NCI-H146 treated with DMSO at 0.1 percent for 48 hours (cell line): ENCODE measurements at regions not wholly inside any gene's neighbourhood (a gene's known extent, or its start where the extent isn't known, plus 50 kb on each side); places are given as distances from the start of the nearest gene placed in this dataset.

Source experiments
- DNase-seq: peaks from one replicate; lab custom pipeline; 2025; ENCODE audit not compliant: unreplicated experiment; lab: John Stamatoyannopoulos, UW

- no peak for DNase-seq
These were observed 194.2 kb upstream of the SGK1 start for GRCh38 chr6:134511984-134512683.

GRCh38 chr6:134510920-134511319 is 193.0 kb upstream of the SGK1 start:
- no peak for DNase-seq

GRCh38 chr6:134510142-134510541 is 192.2 kb upstream of the SGK1 start:
- DNase-seq, result no peak

GRCh38 chr6:134508862-134509498 is 191.1 kb upstream of the SGK1 start:
- DNase-seq, result no peak

GRCh38 chr6:134506162-134506561 is 188.2 kb upstream of the SGK1 start:
- DNase-seq, result no peak

- DNase-seq, result no peak
These were observed 185.8 kb upstream of the SGK1 start for GRCh38 chr6:134503585-134504281.

GRCh38 chr6:134502614-134503549 is 185.0 kb upstream of the SGK1 start:
- no peak for DNase-seq

- no peak for DNase-seq
These were observed 178.0 kb upstream of the SGK1 start for GRCh38 chr6:134495890-134496248.

- DNase-seq, result no peak
These were observed 177.4 kb upstream of the SGK1 start for GRCh38 chr6:134495203-134495889.

- no peak for DNase-seq
These were observed 175.9 kb upstream of the SGK1 start for GRCh38 chr6:134493789-134494188.

GRCh38 chr6:134491477-134491876 is 173.6 kb upstream of the SGK1 start:
- DNase-seq, result no peak

- DNase-seq, result no peak
These were observed 164.8 kb upstream of the SGK1 start for GRCh38 chr6:134482593-134483270.

- DNase-seq, result no peak
These were observed 164.1 kb upstream of the SGK1 start for GRCh38 chr6:134481966-134482365.

- no peak for DNase-seq
These were observed 162.7 kb upstream of the SGK1 start for GRCh38 chr6:134480593-134480992.

- no peak for DNase-seq
These were observed 161.0 kb upstream of the SGK1 start for GRCh38 chr6:134478764-134479399.

GRCh38 chr6:134477991-134478635 is 160.2 kb upstream of the SGK1 start:
- no peak for DNase-seq

- DNase-seq, result no peak
These were observed 157.0 kb upstream of the SGK1 start for GRCh38 chr6:134474955-134475354.

GRCh38 chr6:134472661-134473060 is 154.7 kb upstream of the SGK1 start:
- no peak for DNase-seq

GRCh38 chr6:134472046-134472445 is 154.1 kb upstream of the SGK1 start:
- DNase-seq, result no peak
